ENCODE measurements at regions not wholly inside any gene's neighbourhood (a gene's known extent, or its start where the extent isn't known, plus 50 kb on each side); places are given as distances from the start of the nearest gene placed in this dataset.
A peak's percentile ranks its signal among the peaks of the same experiment; 100 is the strongest.

DNA sequence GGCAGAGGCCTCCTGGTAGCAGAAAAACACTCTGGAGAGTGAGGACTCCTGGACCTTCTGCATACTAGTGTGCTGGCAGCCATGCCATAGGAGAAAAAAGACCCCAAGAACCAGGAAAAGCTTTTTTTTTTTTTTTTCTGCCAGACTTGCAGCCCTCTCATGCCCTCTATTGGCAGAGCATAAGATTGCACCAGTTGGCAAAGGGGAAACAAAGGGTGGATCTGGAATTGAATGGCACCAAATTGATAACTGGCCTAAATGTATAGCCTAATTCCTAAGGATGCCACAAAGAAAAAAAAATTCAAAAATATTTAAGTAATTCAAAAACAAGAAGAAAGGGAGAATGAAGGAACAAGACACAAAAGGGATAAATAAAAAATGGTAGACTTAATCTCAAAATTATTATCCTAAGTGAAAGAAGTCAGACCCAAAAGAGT, 112.5 kb upstream of the GHITM start:
- no peak overlapping the region for H3K4me3 ChIP-seq
- H3K27ac ChIP-seq = no peak overlapping the region
- ATAC-seq (no peak), DNase-seq (no peak)
- TF ChIP-seq, protein P1, sequence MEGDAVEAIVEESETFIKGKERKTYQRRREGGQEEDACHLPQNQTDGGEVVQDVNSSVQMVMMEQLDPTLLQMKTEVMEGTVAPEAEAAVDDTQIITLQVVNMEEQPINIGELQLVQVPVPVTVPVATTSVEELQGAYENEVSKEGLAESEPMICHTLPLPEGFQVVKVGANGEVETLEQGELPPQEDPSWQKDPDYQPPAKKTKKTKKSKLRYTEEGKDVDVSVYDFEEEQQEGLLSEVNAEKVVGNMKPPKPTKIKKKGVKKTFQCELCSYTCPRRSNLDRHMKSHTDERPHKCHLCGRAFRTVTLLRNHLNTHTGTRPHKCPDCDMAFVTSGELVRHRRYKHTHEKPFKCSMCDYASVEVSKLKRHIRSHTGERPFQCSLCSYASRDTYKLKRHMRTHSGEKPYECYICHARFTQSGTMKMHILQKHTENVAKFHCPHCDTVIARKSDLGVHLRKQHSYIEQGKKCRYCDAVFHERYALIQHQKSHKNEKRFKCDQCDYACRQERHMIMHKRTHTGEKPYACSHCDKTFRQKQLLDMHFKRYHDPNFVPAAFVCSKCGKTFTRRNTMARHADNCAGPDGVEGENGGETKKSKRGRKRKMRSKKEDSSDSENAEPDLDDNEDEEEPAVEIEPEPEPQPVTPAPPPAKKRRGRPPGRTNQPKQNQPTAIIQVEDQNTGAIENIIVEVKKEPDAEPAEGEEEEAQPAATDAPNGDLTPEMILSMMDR (IDR thresholded peaks at IDR 0.05) = peak; percentile 40 to 64 (median 52)
- TF ChIP-seq POLR2A (IDR thresholded peaks at IDR 0.05) = no peak
- H3K36me3 ChIP-seq = no peaks in the 10 kb centered on the region
- no peaks in the 10 kb centered on the region for H3K27me3 ChIP-seq
- H3K4me1 ChIP-seq = no peaks in the 10 kb centered on the region
- intact Hi-C loops (cut with DNase I) = no loop called here
- H3K9me3 ChIP-seq = peaks cover 0 to 27% (median 6%) of the 10 kb centered on the region in 12 donors

DNA sequence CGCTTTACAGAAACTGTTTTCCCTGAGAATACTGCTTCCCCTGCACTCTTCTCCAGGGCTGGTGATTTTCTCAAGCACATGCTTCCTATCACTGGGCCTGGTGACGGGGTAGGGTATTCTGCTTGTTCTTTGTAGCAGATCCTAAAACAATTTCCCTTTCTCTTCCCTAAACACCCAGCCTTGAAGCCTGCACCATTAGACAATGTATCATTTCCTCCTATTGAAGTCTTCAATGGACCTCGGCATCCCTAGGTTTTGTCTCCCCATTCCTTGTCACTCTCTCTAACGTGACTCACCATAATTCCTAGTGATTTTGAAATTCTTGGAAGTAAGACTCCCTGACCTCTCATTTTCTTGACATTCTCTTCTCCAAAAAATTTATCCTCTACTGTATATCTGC, 109.5 kb upstream of the GHITM start:
- ATAC-seq = no peak
- no peak overlapping the region for H3K4me3 ChIP-seq
- WGBS, 4 donors = 65 to 73% (median 66%) methylated on average over 4 of the region's 4 CpGs

DNA sequence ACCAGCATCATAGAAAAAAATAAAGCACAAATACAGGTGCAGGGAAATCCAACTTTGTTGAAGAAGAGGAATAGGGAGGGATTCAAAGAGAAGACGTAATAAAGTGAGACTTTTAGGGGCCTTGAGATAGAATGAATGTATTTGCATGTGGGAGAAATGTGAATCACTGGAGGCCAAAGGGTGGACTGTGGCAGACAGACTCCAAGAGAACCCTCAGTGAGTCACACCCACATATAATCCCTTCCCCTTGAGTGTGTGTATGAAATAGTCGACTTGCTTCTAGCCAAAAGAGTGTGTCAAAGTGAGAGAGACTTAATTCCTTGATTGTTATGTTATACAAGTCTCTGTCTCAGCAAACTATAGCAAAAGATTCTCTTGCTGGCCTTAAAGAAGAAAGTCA, 101.3 kb upstream of the GHITM start:
- Histone ChIP-seq H3K27ac (no peak overlapping the region), H3K36me3 (no peaks in the 10 kb centered on the region), H3K9me3 (peaks cover 0 to 14% (median 0%) of the 10 kb centered on the region in 12 donors), H3K4me1 (no peaks in the 10 kb centered on the region), H3K27me3 (no peaks in the 10 kb centered on the region), H3K4me3 (no peak overlapping the region)
- ATAC-seq = no peak
- TF ChIP-seq, protein P1 (IDR thresholded peaks at IDR 0.05) = no peak
- no peak for TF ChIP-seq POLR2A (IDR thresholded peaks at IDR 0.05)
- no peak for DNase-seq
- 72 to 79% (median 74%) methylated on average over 2 of the region's 2 CpGs for WGBS, 4 donors
- intact Hi-C loops (cut with DNase I) = no loop called here

More for the DNA sequence above, 109.5 kb upstream of the GHITM start:
- Histone ChIP-seq H3K27me3 (no peaks in the 10 kb centered on the region), H3K9me3 (peaks cover 0 to 15% (median 3%) of the 10 kb centered on the region in 12 donors), H3K4me1 (no peaks in the 10 kb centered on the region), H3K36me3 (no peaks in the 10 kb centered on the region), H3K27ac (no peak overlapping the region)
- no peak for DNase-seq
- TF ChIP-seq, protein P1 (IDR thresholded peaks at IDR 0.05) = no peak
- TF ChIP-seq POLR2A (IDR thresholded peaks at IDR 0.05) = no peak
- intact Hi-C loops (cut with DNase I) = no loop called here

DNA sequence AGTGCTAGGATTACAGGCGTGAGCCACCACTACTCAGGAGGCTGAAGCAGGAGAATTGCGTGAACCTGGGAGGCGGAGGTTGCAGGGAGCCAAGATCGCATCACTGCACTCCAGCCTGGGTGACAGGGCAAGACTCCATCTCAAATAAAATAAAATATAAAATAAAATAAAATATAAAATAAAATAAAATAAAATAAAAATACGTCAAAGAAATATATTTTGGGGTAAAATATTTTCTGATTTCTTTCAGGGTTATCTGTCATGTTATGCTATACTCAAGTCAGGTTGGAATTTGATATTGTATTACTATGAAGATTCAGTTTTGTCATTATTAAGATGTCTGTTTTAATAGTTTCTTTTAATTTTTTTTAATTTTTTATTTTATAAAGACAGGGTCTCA, 99.4 kb upstream of the GHITM start:
- TF ChIP-seq, protein P1 (IDR thresholded peaks at IDR 0.05) = no peak
- TF ChIP-seq POLR2A (IDR thresholded peaks at IDR 0.05) = no peak
- H3K36me3 ChIP-seq = no peaks in the 10 kb centered on the region
- H3K4me3 ChIP-seq = no peak overlapping the region
- intact Hi-C loops (cut with DNase I) = no loop called here
- no peaks in the 10 kb centered on the region for H3K4me1 ChIP-seq
- 68 to 83% (median 77%) methylated on average over 5 of the region's 5 CpGs for WGBS, 4 donors
- no peak overlapping the region for H3K27ac ChIP-seq
- H3K9me3 ChIP-seq = peaks cover 0 to 10% (median 0%) of the 10 kb centered on the region in 12 donors
- H3K27me3 ChIP-seq = no peaks in the 10 kb centered on the region
- DNase-seq (no peak), ATAC-seq (no peak)

Data from heart left ventricle (tissue), 16 donors.